Muscle of leg (tissue), 3 donors: ENCODE measurements at regions not wholly inside any gene's neighbourhood (a gene's known extent, or its start where the extent isn't known, plus 50 kb on each side); places are given as distances from the start of the nearest gene placed in this dataset.

Experiments used
- DNase-seq: peaks from one replicate; pipeline ENCODE4 v3.0.0; 2013
- H3K27ac ChIP-seq: one replicate; pipeline ENCODE4 v1.5.1; 2013; ENCODE audit warnings: mild to moderate bottlenecking, low read length, control low read depth
- H3K27me3 ChIP-seq: one replicate; pipeline ENCODE4 v1.6.1; 2013; ENCODE audit warnings: low read length; ENCODE audit not compliant: control insufficient read depth, insufficient read depth
- H3K36me3 ChIP-seq: one replicate; pipeline ENCODE4 v1.6.1; 2013; ENCODE audit warnings: low read length; ENCODE audit not compliant: control insufficient read depth, insufficient read depth
- H3K4me1 ChIP-seq: one replicate; pipeline ENCODE4 v1.6.1; 2013; ENCODE audit warnings: low read length; ENCODE audit not compliant: control insufficient read depth, insufficient read depth
- H3K4me3 ChIP-seq: one replicate; pipeline ENCODE4 v1.5.1; 2013; ENCODE audit warnings: low read length, control low read depth
- H3K9me3 ChIP-seq: replicated peaks from 2 replicates; pipeline ENCODE4 v1.6.1; 2013; ENCODE audit warnings: low read depth, low read length; ENCODE audit not compliant: control insufficient read depth
- WGBS: methylation state at CpG from one replicate; pipeline ENCODE4 v1.1.5; 2013; ENCODE audit warnings: missing lambda C conversion rate; ENCODE audit not compliant: insufficient coverage; 5-methylcytosine and 5-hydroxymethylcytosine counted together

DNA sequence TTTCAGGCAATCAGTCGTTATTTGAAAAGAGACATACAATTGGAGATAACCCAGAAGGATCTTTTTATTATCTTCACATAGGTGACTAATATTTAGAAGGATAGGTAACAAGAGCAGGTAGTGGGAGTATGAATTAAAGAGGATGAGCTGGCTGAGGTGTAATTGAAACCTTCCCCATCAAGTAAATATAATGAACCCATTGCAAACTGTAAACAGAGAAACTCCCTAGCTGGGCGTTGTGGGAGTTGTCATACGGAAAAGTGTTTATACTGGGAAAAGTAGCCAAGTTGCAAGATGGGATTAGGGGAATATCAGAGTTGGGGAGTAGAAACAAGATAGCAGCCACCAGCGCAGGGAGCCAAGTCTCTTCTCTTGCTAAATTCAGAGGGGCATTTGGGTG is 448.4 kb downstream of the COG6 start:
- no peak for DNase-seq
- H3K36me3 ChIP-seq = no peaks in the 10 kb centered on the region
- H3K9me3 ChIP-seq = peaks cover 6% of the 10 kb centered on the region
- H3K27me3 ChIP-seq = peaks cover 4% of the 10 kb centered on the region
- no peaks in the 10 kb centered on the region for H3K4me1 ChIP-seq
- no peak overlapping the region for H3K4me3 ChIP-seq
- H3K27ac ChIP-seq = no peak overlapping the region
- 73% methylated on average over 1 of the region's 4 CpGs for WGBS

DNA sequence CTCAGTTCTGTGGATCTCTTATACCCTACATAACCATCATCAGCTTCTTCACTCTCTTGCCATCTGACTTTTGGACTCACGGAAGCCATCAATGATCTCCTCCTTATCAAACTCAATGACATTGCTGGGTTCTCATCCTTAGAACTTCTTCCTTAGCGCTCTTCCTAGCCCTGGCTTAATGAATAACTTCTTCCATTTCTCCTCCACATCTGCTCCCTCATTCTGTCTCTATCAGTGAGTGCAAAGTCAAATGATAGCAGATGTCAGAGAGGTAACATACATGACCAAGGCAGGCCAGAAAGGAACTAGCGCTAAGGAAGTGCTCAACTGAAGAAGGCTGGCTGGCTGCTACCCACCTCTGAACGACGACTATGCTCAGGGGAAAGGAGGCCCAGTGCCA is 449.8 kb downstream of the COG6 start:
- 100% methylated on average over 1 of the region's 5 CpGs for WGBS
- no peaks in the 10 kb centered on the region for H3K9me3 ChIP-seq

DNA sequence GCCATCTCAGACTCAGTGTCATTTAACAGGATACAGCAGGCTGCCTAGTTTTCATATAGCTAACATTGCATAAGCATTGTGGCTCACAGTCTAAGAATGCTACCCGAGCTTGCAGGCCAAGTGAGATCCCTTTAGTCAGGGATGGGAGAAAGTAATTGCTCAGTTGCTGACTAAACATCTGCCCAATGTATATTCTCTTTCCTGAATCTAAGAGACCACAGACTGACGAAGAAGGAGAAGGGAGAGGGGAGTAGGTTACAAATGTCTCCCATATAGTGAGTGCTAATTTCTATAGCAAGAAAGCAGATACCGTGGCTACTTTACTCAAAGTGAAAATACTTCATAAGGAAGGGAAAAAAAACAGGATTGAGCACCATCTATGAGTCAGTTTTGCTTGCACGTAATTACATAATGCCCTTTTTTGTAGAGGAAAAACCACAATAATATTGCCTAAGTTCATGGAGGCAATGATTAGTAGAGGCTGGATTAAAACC is 453.9 kb downstream of the COG6 start:
- no CpG with 5 or more reads among the region's 4 CpGs for WGBS
- H3K36me3 ChIP-seq = no peaks in the 10 kb centered on the region
- peaks cover 4% of the 10 kb centered on the region for H3K27me3 ChIP-seq
- no peaks in the 10 kb centered on the region for H3K9me3 ChIP-seq
- DNase-seq = peak; percentile 44
- H3K4me3 ChIP-seq = no peak overlapping the region
- H3K4me1 ChIP-seq = no peaks in the 10 kb centered on the region
- H3K27ac ChIP-seq = no peak overlapping the region

More for the DNA sequence above, 449.8 kb downstream of the COG6 start:
- no peak overlapping the region for H3K27ac ChIP-seq
- no peaks in the 10 kb centered on the region for H3K4me1 ChIP-seq
- peaks cover 4% of the 10 kb centered on the region for H3K27me3 ChIP-seq
- no peak for DNase-seq
- H3K4me3 ChIP-seq = no peak overlapping the region
- no peaks in the 10 kb centered on the region for H3K36me3 ChIP-seq

DNA sequence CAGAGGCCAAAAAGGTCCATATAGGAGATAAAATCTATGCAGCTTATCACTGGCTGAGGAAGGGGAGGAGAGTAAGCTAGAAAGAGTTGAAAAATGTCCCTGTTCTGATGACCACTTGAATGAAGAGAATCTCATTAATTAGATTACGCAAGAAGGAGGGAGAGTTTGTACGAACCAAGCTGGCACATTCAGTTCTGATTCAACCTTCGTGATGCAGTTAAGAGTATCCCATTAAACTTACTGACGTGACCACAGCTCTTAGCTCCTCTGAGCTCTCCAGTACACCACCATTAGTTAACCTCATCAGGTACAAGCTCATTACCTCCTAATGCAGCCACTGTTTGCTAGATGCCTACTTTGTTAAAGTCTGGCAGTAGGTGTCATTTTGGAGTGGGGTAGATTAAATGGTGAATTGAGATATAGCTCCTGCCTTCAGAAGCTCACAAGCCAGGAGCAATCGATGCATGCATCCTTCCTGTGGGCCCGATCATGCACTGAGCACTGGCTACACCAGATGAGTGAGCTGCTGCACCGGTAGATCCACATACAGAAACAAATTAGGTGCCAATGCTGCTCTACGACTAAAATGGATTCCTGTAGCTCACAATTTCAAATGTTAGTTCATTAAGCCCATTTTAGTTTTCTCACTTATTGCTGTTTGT is 458.3 kb downstream of the COG6 start:
- Histone ChIP-seq H3K4me1 (no peaks in the 10 kb centered on the region), H3K27ac (no peak overlapping the region), H3K9me3 (no peaks in the 10 kb centered on the region), H3K27me3 (no peaks in the 10 kb centered on the region), H3K36me3 (no peaks in the 10 kb centered on the region), H3K4me3 (no peak overlapping the region)
- 96% methylated on average over 4 of the region's 8 CpGs for WGBS
- DNase-seq = no peak

DNA sequence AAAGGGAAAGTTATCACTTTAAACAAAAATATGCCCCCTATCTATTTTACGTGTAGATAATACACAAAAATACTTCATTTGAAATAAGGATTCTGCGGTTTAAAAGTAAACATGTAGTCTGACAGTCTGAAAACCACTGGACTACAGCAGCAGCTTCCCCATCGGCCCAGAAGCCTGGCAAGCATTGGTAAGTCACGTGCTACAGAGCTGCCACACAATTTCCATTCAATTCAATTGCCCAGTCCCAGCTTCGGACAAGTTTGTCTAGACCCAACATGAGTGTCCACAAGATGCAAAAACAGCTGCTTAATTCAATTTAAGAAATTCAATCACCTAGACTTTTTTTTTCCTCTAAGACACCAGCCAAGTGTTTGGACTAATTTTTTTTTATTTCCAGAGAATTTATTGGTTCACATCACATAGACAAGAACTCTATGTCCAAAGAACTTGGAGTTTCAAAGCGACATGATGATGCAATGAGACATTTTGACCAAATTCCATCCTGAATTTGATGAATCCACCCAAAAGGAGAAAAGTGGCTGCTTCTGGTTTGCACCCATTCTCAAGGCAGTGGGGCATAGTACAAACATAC is 458.9 kb downstream of the COG6 start:
- Histone ChIP-seq H3K4me1 (no peaks in the 10 kb centered on the region), H3K27ac (no peak overlapping the region), H3K27me3 (no peaks in the 10 kb centered on the region), H3K36me3 (no peaks in the 10 kb centered on the region), H3K4me3 (no peak overlapping the region), H3K9me3 (no peaks in the 10 kb centered on the region)
- WGBS = 88% methylated on average over 4 of the region's 6 CpGs
- no peak for DNase-seq

DNA sequence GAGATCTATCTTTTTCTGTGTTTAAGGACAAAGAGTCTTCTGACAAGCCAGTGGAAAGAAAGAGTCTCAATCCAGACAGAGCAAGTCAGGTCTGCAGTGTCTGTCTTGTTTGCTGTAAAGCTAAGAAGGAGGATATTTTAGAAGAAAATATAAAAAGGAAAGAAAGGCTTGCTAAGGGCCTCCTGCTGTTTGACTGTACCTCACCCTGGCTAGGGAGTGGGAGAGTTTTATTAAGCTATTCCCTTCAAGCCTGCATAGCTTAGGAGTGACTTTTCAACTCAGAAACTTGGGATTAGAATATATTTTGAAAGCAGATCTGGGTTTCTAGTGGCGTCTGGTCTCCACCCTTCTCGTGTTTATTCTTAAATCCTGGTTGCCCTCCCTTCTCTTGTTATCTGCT is 460.0 kb downstream of the COG6 start:
- Histone ChIP-seq H3K36me3 (no peaks in the 10 kb centered on the region), H3K27me3 (no peaks in the 10 kb centered on the region), H3K4me3 (no peak overlapping the region), H3K9me3 (peaks cover 4% of the 10 kb centered on the region), H3K4me1 (no peaks in the 10 kb centered on the region), H3K27ac (no peak overlapping the region)
- WGBS = no CpG with 5 or more reads among the region's 2 CpGs
- no peak for DNase-seq

DNA sequence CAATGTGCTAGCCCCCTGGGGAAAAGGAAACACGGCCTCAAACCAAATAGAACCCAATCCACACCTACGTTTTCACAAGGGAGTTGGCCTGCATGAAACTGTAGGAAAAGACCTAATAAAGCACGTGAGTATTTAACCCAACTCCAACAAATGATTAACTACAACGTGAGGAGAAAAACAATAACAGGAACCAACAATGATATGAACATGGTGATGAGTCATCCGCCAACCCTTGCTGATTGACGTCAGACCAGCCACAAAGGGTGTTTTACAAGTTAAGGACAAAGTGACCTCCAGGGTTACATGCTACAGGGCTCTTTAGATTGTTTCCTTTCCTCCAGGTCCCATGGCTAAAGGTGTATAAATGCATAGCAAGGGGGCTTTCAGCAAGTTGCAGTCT is 460.5 kb downstream of the COG6 start:
- Histone ChIP-seq H3K27me3 (no peaks in the 10 kb centered on the region), H3K27ac (peak overlapping the region; percentile 40), H3K4me3 (no peak overlapping the region), H3K9me3 (peaks cover 4% of the 10 kb centered on the region), H3K36me3 (no peaks in the 10 kb centered on the region), H3K4me1 (no peaks in the 10 kb centered on the region)
- WGBS = 57% methylated on average over 2 of the region's 6 CpGs
- DNase-seq = no peak

DNA sequence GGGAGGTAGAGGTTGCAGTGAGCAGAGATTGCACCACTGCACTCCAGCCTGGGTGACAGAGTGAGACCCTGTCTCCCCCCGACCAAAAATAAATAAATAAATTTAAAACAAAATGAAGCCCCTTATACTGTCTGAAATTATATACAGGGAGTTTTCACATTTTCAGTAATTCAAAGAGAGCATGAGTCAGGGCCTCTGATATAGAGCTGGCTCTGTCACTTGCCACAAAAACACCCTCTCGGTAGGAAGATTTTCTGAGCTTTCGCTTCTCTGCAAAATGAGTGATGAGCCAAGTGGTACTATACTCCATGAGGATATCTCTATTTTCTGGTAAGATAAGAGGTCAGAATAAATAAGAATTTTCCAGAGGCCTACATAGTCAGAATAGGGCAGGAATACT is 462.9 kb downstream of the COG6 start:
- H3K4me1 ChIP-seq = peaks cover 8% of the 10 kb centered on the region
- no CpG with 5 or more reads among the region's 3 CpGs for WGBS

DNA sequence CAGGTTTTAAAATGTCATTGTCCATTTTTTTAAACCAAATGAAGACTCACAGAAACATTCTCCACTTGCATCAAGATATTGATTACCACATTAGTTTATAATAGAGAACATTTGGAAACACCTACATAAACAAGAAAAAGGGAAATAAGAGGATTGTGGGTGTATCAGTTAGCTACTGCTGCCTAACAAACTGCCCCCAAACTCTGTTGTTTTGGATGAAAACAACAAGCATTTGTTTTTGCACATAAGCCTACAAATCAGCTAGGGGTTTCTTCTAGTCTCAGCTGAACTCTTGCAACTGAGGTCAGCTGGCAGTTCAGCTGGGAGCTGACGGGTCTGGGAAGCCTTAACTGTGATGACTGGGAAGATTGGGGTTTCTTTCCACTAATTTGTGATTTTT is 464.4 kb downstream of the COG6 start:
- 100% methylated on average over 1 of the region's 1 CpG for WGBS
- peaks cover 4% of the 10 kb centered on the region for H3K9me3 ChIP-seq
- H3K27ac ChIP-seq = no peak overlapping the region
- H3K36me3 ChIP-seq = no peaks in the 10 kb centered on the region
- H3K4me1 ChIP-seq = peaks cover 8% of the 10 kb centered on the region
- no peak overlapping the region for H3K4me3 ChIP-seq
- no peak for DNase-seq
- H3K27me3 ChIP-seq = no peaks in the 10 kb centered on the region

More for the DNA sequence above, 462.9 kb downstream of the COG6 start:
- Histone ChIP-seq H3K27ac (no peak overlapping the region), H3K36me3 (no peaks in the 10 kb centered on the region), H3K4me3 (no peak overlapping the region), H3K9me3 (peaks cover 4% of the 10 kb centered on the region), H3K27me3 (no peaks in the 10 kb centered on the region)
- no peak for DNase-seq

DNA sequence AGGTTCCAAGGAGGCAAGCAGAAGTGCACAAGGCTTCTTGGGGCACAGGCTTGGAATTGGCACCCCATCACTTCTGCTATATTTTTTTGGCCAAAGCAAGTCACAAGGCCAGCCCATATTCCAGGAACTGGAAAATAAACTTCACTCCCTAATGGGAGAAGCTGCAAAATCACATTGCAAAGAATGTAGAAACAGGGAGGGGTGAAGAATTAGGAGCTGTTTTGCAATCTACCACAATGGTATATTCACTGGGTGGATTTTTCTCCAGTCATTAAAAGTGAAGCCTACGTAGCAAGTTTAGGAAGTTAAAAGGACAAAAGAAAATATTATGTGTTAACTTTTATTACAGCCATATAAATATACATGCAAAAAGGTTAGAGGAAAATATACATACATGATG is 464.8 kb downstream of the COG6 start:
- Histone ChIP-seq H3K4me1 (peaks cover 8% of the 10 kb centered on the region), H3K9me3 (peaks cover 4% of the 10 kb centered on the region), H3K4me3 (no peak overlapping the region), H3K27ac (no peak overlapping the region), H3K36me3 (no peaks in the 10 kb centered on the region), H3K27me3 (no peaks in the 10 kb centered on the region)
- no CpG with 5 or more reads among the region's 1 CpG for WGBS
- no peak for DNase-seq
